ENCODE measurements at regions not wholly inside any gene's neighbourhood (a gene's known extent, or its start where the extent isn't known, plus 50 kb on each side); places are given as distances from the start of the nearest gene placed in this dataset.

GRCh38 chr2:52107124-52107523 is 1075.2 kb upstream of the NRXN1 start:
- no peak for TF ChIP-seq CTCF (IDR thresholded peaks at IDR 0.05; ENCODE audit: control insufficient read depth, insufficient read depth, low read depth, low read length, missing control alignments)
- no peak for DNase-seq (ENCODE audit: low read depth)
- H3K4me3 ChIP-seq (ENCODE audit: control insufficient read depth, low read depth, low read length), result no peak overlapping the region

- TF ChIP-seq CTCF (IDR thresholded peaks at IDR 0.05; ENCODE audit: control insufficient read depth, insufficient read depth, low read depth, low read length, missing control alignments), result no peak
- DNase-seq (ENCODE audit: low read depth), result no peak
- H3K4me3 ChIP-seq (ENCODE audit: control insufficient read depth, low read depth, low read length), result no peak overlapping the region
These were observed 1065.1 kb upstream of the NRXN1 start for GRCh38 chr2:52097071-52097470.

- no peak for TF ChIP-seq CTCF (IDR thresholded peaks at IDR 0.05; ENCODE audit: control insufficient read depth, insufficient read depth, low read depth, low read length, missing control alignments)
- DNase-seq (ENCODE audit: low read depth), result no peak
- H3K4me3 ChIP-seq (ENCODE audit: control insufficient read depth, low read depth, low read length), result no peak overlapping the region
These were observed 1052.8 kb upstream of the NRXN1 start for GRCh38 chr2:52084759-52085158.

- DNase-seq (ENCODE audit: low read depth), result no peak
- no peak for TF ChIP-seq CTCF (IDR thresholded peaks at IDR 0.05; ENCODE audit: control insufficient read depth, insufficient read depth, low read depth, low read length, missing control alignments)
- H3K4me3 ChIP-seq (ENCODE audit: control insufficient read depth, low read depth, low read length), result no peak overlapping the region
These were observed 1051.3 kb upstream of the NRXN1 start for GRCh38 chr2:52083214-52083613.

- DNase-seq (ENCODE audit: low read depth), result no peak
- TF ChIP-seq CTCF (IDR thresholded peaks at IDR 0.05; ENCODE audit: control insufficient read depth, insufficient read depth, low read depth, low read length, missing control alignments), result no peak
- no peak overlapping the region for H3K4me3 ChIP-seq (ENCODE audit: control insufficient read depth, low read depth, low read length)
These were observed 1050.7 kb upstream of the NRXN1 start for GRCh38 chr2:52082646-52083045.

GRCh38 chr2:52079602-52080001 is 1047.7 kb upstream of the NRXN1 start:
- no peak overlapping the region for H3K4me3 ChIP-seq (ENCODE audit: control insufficient read depth, low read depth, low read length)
- no peak for DNase-seq (ENCODE audit: low read depth)
- TF ChIP-seq CTCF (IDR thresholded peaks at IDR 0.05; ENCODE audit: control insufficient read depth, insufficient read depth, low read depth, low read length, missing control alignments), result no peak

- H3K4me3 ChIP-seq (ENCODE audit: control insufficient read depth, low read depth, low read length), result no peak overlapping the region
- DNase-seq (ENCODE audit: low read depth), result no peak
- no peak for TF ChIP-seq CTCF (IDR thresholded peaks at IDR 0.05; ENCODE audit: control insufficient read depth, insufficient read depth, low read depth, low read length, missing control alignments)
These were observed 1045.2 kb upstream of the NRXN1 start for GRCh38 chr2:52077159-52077558.
